GM12874 (cell line): ENCODE measurements at regions not wholly inside any gene's neighbourhood (a gene's known extent, or its start where the extent isn't known, plus 50 kb on each side); places are given as distances from the start of the nearest gene placed in this dataset.

Source experiments
- TF ChIP-seq, protein P1 (sequence below): IDR thresholded peaks from 2 replicates; pipeline ENCODE4 v1.5.1; 2011; ENCODE audit warnings: low read depth, mild to moderate bottlenecking, control low read depth, low read length, moderate library complexity; ENCODE audit not compliant: insufficient read depth

DNA sequence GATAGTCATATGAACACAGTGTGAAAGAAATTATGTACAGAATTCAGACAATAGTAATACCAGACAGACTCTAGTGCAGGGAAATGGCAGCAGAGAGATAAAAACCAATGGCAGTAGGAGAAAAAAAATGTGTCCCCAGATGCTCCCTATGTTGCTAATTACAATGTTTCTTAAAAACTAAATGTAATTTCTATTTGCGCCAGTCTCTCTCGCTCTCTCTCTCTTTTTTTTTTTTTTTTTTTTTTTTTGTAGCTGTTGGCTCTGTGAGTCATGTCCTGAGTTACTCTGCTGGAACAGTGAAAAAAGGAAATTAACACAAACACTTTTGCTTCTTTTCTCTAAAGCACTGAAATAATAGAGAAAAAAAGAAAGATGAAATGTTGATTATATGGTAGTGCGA, 871.9 kb downstream of the GBE1 start:
- TF ChIP-seq, protein P1, sequence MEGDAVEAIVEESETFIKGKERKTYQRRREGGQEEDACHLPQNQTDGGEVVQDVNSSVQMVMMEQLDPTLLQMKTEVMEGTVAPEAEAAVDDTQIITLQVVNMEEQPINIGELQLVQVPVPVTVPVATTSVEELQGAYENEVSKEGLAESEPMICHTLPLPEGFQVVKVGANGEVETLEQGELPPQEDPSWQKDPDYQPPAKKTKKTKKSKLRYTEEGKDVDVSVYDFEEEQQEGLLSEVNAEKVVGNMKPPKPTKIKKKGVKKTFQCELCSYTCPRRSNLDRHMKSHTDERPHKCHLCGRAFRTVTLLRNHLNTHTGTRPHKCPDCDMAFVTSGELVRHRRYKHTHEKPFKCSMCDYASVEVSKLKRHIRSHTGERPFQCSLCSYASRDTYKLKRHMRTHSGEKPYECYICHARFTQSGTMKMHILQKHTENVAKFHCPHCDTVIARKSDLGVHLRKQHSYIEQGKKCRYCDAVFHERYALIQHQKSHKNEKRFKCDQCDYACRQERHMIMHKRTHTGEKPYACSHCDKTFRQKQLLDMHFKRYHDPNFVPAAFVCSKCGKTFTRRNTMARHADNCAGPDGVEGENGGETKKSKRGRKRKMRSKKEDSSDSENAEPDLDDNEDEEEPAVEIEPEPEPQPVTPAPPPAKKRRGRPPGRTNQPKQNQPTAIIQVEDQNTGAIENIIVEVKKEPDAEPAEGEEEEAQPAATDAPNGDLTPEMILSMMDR, result no peak

GRCh38 chr3:80870476-80871041, 890.9 kb downstream of the GBE1 start:
- TF ChIP-seq, protein P1, result no peak

DNA sequence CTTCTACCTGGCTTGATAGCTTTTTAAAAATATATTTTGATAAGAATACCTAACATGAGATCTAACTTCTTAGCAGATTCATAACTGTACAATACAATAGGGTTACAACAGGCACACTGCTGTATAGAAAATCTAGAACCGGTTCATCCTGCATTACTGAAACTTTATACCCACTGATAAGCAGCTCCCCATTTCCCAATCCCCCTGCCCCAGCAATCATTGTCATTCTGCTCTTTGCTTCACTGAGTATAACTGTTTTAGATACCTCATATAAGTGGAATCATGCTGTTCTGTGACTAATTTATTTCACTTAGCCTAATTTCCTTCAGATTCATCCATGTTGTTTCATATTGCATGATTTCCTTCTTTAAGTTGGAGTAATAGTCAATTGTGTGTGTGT, 906.0 kb downstream of the GBE1 start:
- TF ChIP-seq, protein P1, result no peak

DNA sequence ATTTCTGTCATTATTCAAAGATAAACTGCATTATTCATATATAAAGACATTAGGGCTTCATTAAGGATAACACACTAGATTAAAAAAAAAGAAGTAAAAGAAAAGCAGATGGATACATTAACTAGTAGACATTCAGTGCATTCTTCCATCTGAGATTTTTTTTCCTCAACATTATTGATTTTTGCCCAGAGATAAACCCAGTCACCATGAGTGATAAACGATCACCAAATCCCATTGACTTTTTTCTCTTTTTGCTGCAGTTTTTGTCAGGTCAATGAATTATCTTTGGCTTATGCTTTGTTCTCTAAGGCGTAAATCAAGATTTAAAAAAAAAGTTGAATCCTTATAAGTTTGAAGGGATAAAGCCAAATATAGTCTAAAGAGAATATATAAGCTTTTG, 925.0 kb downstream of the GBE1 start:
- TF ChIP-seq, protein P1, result no peak

DNA sequence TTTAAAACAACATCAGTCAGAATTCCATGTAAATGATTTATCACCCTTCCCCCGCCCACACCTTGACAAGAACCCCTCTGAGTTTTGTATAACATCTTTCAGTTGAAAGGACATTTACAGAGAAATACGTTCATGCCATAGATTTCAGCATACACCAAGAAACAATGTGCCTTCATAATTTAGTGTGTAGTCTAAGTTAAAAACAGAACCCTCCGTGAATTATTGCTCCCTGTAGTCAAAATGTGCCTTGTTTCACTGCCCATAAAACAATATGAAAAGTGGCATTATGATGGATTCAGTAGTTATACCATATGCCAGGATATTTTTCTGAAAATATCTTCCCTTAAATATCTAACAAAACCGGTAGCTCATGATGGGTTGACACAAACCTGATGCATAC, 953.9 kb downstream of the GBE1 start:
- TF ChIP-seq, protein P1, result no peak

DNA sequence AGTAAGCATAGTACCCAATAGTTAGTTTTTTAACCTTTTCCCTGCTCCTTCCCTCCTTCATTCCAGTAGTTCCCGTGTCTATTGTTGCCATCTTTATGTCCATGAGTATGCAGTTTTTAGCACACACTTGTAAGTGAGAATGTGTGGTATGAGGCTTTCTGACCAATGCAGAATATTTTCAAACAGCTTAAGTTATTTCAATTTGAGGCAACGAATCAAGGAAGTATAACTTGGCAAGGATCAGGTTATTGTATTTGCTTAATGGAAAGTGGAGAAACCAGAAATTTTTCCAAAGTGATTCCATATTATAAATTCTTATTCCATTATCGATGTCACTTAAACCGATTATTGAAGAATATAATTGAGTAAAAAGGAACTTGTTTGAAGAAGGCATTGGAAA, 954.8 kb downstream of the GBE1 start:
- TF ChIP-seq, protein P1, result no peak

- TF ChIP-seq, protein P1, result no peak
Observed at GRCh38 chr3:80788914-80789313, 972.5 kb downstream of the GBE1 start.
